D721Med (cell line): ENCODE measurements at regions not wholly inside any gene's neighbourhood (a gene's known extent, or its start where the extent isn't known, plus 50 kb on each side); places are given as distances from the start of the nearest gene placed in this dataset.

ENCODE experiments used
- DNase-seq: peaks from one replicate; pipeline ENCODE4 v3.0.0; 2011; ENCODE audit warnings: low spot score; ENCODE audit not compliant: insufficient read length
- FAIRE-seq: peaks from 2 replicates; lab custom pipeline; 2011; peaks lifted over from hg19 to GRCh38; lab: Jason Lieb, UNC
- CTCF ChIP-seq: IDR thresholded peaks from 2 replicates; pipeline ENCODE4 v1.5.1; 2012; ENCODE audit warnings: mild to moderate bottlenecking, control low read depth; ENCODE audit not compliant: insufficient read depth; ENCODE audit errors: missing control alignments

GRCh38 chr5:106699796-106700195 is 970.9 kb downstream of the EFNA5 start:
- TF ChIP-seq CTCF = no peak
- DNase-seq = no peak
- no peak for FAIRE-seq

DNA sequence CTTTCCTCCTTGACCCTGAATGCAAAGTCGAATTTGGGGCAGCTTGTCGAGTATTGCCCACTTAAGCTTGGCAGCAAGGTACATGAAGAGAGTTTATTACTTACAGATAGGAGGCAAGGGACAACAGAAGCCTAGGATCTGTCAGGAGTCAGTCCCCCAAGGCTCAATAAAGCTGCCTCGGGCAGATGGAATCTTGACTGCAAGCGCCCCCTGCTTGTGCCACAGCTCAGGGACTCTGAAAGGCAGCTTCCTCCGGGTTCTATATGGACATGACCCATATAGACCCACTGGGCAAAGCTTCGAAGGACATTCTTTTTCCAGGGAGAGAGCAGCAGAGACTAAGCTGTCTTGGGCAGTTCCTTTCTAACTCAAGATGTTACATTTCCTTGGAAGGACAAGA is 971.5 kb downstream of the EFNA5 start:
- no peak for FAIRE-seq

GRCh38 chr5:106698169-106698568 is 972.6 kb downstream of the EFNA5 start:
- no peak for DNase-seq
- TF ChIP-seq CTCF = no peak
- no peak for FAIRE-seq

More for the DNA sequence above, 971.5 kb downstream of the EFNA5 start:
- DNase-seq = no peak
- no peak for TF ChIP-seq CTCF

DNA sequence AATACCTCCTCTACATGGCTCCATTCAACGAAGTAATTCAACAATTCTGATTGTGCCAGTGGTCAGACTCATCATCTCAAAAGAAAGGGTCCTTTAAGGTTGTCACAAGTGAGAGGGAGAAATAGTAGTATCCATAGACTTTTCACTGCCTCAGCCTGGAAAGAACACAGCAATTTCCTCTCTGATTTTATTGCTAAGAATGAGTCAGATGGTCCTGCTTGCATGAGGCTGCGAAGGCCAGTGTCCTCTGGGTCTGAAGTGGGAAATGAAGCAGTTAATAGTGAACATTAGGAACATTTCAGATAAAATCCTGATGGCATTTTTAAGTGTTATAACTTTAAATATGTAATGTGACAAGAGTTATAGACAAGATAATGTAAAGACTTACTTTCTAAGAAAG is 979.0 kb downstream of the EFNA5 start:
- no peak for TF ChIP-seq CTCF
- FAIRE-seq (no peak), DNase-seq (no peak)

DNA sequence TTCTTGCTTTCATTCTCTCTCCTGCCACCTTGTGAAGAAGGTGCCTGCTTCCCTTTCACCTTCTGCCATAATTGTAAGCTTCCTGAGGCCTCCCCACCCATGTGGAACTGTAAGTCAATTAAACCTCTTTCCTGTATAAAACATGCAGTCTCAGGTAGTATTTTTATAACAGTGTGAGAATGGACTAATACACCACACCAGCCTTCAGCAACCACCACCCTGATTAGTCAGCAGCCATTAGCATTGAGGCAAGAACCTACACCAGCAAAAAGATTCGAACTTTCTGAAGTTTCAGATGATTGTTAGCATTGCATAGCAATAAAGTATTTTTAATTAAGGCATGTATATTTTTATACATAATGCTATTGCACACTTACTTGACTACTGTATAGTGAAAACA is 980.2 kb downstream of the EFNA5 start:
- no peak for TF ChIP-seq CTCF
- FAIRE-seq = no peak
- DNase-seq = no peak

GRCh38 chr5:106680330-106680729 is 990.4 kb downstream of the EFNA5 start:
- FAIRE-seq (no peak), DNase-seq (no peak)
- no peak for TF ChIP-seq CTCF

DNA sequence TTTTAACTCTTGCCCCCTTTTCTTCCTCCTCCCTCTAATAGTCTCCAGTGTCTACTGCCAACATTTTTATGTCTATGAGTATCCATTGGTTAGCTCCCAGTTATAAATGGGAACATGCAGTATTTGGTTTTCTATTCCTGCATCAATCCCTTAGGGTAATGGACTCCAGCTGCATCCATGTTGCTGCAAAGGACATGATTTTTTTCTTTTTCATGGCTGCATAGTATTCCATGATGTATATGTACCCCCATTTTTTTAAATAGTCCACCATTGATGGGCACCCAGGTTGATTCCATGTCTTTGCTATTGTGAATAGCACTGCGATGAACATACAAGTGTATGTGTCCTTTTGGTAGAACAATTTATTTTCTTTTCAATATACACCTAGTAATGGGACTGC is 993.7 kb downstream of the EFNA5 start:
- no peak for TF ChIP-seq CTCF
- no peak for FAIRE-seq
- no peak for DNase-seq
